AG04450 (cell line): ENCODE measurements at regions not wholly inside any gene's neighbourhood (a gene's known extent, or its start where the extent isn't known, plus 50 kb on each side); places are given as distances from the start of the nearest gene placed in this dataset.

Source experiments
- CTCF ChIA-PET: fragments of 300-600, 350-600 bp; formaldehyde crosslinking; extraction: SDS; loops from one replicate; lab custom pipeline; 2022; ENCODE audit warnings: antibody characterized with exemption, inconsistent platforms; lab: Charles Lee
- POLR2A ChIA-PET: fragments of 350-600 bp; formaldehyde crosslinking; extraction: SDS; loops from one replicate; lab custom pipeline; 2021; ENCODE audit warnings: antibody characterized with exemption, inconsistent platforms; lab: Yijun Ruan, JAX
- DNase-seq: peaks from one replicate; pipeline ENCODE4 v3.0.0-alpha.2; 2011; ENCODE audit warnings: low read depth, low spot score
- H3K27ac ChIP-seq: one replicate; pipeline ENCODE4 v1.5.1; 2012; ENCODE audit warnings: low read depth, low read length, control low read depth
- H3K27me3 ChIP-seq: one replicate; pipeline ENCODE4 v1.6.0; 2012; ENCODE audit warnings: low read length; ENCODE audit not compliant: control insufficient read depth, insufficient read depth
- H3K4me3 ChIP-seq: 2 replicates; pipeline ENCODE4 v1.5.1; 2011; ENCODE audit warnings: mild to moderate bottlenecking, low read depth, low read length, control low read depth
- H3K9me3 ChIP-seq: 2 replicates; pipeline ENCODE4 v1.5.1; 2012; ENCODE audit warnings: low read length; ENCODE audit not compliant: control insufficient read depth, insufficient read depth
- TF ChIP-seq, protein P1 (sequence below): IDR thresholded peaks from 2 replicates; pipeline ENCODE4 v1.5.1; 2011; ENCODE audit warnings: low read depth, low read length, control low read depth, inconsistent platforms

DNA sequence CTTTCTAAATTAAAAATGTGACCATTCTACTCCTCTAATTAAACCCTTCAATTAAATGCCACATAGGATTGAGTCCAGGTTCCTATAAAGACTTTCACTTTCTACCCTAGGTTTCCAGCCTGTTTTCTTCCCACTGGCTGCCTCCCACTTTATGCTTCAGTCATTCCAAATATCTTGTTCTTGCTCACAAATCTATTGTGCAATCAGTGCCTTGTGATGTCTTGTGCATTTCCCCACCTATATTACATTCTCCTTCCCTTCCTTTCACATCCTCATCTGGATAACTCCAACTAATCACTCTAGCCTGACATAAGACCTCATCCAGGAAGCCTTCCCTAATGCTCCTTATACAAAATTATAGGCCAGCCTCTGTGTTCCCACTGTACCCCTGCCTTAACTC is 281.7 kb upstream of the LRATD1 start:
- ChIA-PET CTCF (no interaction called here), POLR2A (no interaction called here)
- no peak overlapping the region for H3K27ac ChIP-seq
- no peak overlapping the region for H3K4me3 ChIP-seq
- H3K9me3 ChIP-seq, result no peaks in the 10 kb centered on the region
- TF ChIP-seq, protein P1, sequence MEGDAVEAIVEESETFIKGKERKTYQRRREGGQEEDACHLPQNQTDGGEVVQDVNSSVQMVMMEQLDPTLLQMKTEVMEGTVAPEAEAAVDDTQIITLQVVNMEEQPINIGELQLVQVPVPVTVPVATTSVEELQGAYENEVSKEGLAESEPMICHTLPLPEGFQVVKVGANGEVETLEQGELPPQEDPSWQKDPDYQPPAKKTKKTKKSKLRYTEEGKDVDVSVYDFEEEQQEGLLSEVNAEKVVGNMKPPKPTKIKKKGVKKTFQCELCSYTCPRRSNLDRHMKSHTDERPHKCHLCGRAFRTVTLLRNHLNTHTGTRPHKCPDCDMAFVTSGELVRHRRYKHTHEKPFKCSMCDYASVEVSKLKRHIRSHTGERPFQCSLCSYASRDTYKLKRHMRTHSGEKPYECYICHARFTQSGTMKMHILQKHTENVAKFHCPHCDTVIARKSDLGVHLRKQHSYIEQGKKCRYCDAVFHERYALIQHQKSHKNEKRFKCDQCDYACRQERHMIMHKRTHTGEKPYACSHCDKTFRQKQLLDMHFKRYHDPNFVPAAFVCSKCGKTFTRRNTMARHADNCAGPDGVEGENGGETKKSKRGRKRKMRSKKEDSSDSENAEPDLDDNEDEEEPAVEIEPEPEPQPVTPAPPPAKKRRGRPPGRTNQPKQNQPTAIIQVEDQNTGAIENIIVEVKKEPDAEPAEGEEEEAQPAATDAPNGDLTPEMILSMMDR, result no peak
- DNase-seq, result no peak
- H3K27me3 ChIP-seq, result no peaks in the 10 kb centered on the region

DNA sequence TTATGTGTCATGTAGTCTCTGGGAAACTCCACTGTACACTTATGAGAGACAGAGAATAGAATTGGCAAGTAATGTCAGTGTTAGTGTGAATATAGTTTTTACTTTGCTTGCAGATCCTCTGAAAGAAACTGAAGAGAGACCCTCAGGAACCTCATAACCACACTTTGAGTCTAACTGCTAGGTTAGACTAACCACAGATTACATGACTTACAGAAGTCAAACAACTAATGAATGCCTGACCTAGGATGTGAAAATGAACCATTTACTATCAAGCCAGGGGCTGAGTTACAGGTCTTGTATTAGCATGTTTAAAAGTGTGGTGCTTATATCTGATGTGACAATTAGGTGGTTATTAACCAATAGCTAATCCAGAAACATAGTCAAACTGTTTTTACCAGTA is 280.4 kb upstream of the LRATD1 start:
- TF ChIP-seq, protein P1, result no peak
- Histone ChIP-seq H3K27ac (no peak overlapping the region), H3K27me3 (no peaks in the 10 kb centered on the region), H3K4me3 (no peak overlapping the region), H3K9me3 (no peaks in the 10 kb centered on the region)
- no peak for DNase-seq
- CTCF ChIA-PET, result no interaction called here
- POLR2A ChIA-PET, result no interaction called here

DNA sequence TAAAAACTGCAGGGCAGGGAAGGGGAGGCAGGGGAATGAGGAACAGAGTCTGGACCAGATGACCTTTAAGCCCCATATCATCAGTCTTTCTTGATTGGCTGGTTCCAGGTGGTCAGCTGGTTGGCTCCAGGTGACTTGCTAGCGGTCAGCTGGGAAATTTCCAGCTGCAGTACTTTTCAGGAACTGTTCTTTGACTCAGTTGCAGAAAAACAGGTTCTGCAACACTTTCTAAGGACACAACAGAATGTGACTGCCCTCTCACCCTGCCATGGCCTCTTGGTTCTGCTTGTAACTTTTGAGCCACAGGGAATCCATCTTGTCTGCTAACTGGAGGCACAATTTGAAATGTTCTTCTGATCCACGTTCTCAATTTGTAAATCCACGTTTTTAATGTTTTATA is 278.3 kb upstream of the LRATD1 start:
- CTCF ChIA-PET, result no interaction called here
- Histone ChIP-seq H3K27me3 (no peaks in the 10 kb centered on the region), H3K4me3 (no peak overlapping the region), H3K27ac (no peak overlapping the region), H3K9me3 (no peaks in the 10 kb centered on the region)
- POLR2A ChIA-PET, result no interaction called here
- no peak for DNase-seq
- TF ChIP-seq, protein P1, result no peak

DNA sequence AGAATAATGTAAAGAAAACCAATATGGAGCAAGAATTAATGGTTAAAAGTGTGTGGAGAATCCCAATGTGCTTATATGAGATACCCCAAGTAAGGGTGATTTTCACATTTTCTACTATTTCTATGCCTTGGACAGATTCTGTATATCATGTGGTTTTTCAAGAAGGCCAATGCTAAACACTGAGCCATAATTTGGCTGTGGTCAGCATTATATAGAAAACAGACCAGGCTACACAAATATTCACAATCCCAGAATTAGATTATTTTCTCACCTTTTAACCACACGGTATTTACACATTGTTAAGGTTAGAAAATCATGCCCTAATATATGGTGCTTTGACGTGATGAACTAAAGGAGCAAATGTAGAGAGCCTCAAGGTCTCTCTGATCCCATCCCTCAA is 277.4 kb upstream of the LRATD1 start:
- Histone ChIP-seq H3K4me3 (no peak overlapping the region), H3K27me3 (no peaks in the 10 kb centered on the region), H3K9me3 (no peaks in the 10 kb centered on the region), H3K27ac (no peak overlapping the region)
- ChIA-PET POLR2A (no interaction called here), CTCF (no interaction called here)
- DNase-seq, result no peak
- TF ChIP-seq, protein P1, result no peak

DNA sequence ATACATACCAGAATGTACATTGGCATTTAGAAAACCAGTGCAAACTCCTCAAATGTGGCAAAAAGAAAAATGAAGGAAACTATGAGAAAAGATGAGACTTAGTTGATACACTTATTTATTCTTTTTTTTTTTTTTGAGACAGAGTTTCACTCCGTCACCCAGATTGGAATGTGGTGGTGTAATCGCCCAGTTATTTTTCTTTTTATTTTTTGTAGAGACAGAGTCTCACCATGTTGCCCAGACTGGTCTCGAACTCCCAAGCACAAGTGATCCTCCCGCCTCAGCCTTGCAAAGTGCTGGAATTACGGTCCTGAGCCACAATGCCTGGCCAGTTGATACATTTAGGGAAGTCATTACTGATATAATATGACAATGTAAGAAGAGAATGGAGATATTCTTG is 274.2 kb upstream of the LRATD1 start:
- TF ChIP-seq, protein P1, result no peak
- POLR2A ChIA-PET, result no interaction called here

More for the DNA sequence above, 274.2 kb upstream of the LRATD1 start:
- Histone ChIP-seq H3K9me3 (no peaks in the 10 kb centered on the region), H3K27me3 (no peaks in the 10 kb centered on the region), H3K27ac (no peak overlapping the region), H3K4me3 (no peak overlapping the region)
- CTCF ChIA-PET, result no interaction called here
- no peak for DNase-seq
